SK-N-SH (cell line): ENCODE measurements at regions not wholly inside any gene's neighbourhood (a gene's known extent, or its start where the extent isn't known, plus 50 kb on each side); places are given as distances from the start of the nearest gene placed in this dataset.

Source experiments
- CTCF ChIP-seq: fragments of 200-600 bp; sonication (generic); IDR thresholded peaks from 2 replicates; pipeline ENCODE4 v1.6.1; 2017; ENCODE audit warnings: antibody characterized with exemption, mild to moderate bottlenecking, moderate library complexity
- ELF1 ChIP-seq: IDR thresholded peaks from 2 replicates; pipeline ENCODE4 v1.4.0; 2012
- RFX5 ChIP-seq: IDR thresholded peaks from 2 replicates; pipeline ENCODE4 v1.6.1; 2012; ENCODE audit warnings: mild to moderate bottlenecking, improper control_type of control experiment, low read length
- TEAD4 ChIP-seq: IDR thresholded peaks from 2 replicates; pipeline ENCODE4 v1.4.0; 2012; ENCODE audit warnings: mild to moderate bottlenecking, borderline replicate concordance; ENCODE audit not compliant: insufficient read depth

GRCh38 chr16:65481956-65482355 lies 360.1 kb upstream of the CDH11 start:
- TF ChIP-seq ELF1 (no peak), CTCF (no peak), TEAD4 (no peak), RFX5 (no peak)
